Stimulated activated CD4-positive, alpha-beta T cell treated with anti-CD3 and anti-CD28 coated beads, Interleukin-15, amount 100 ng/mL, for 24 hours (primary cell): ENCODE measurements at regions not wholly inside any gene's neighbourhood (a gene's known extent, or its start where the extent isn't known, plus 50 kb on each side); places are given as distances from the start of the nearest gene placed in this dataset.
"Not testable (repeated sequence)": the region's sequence is repeated elsewhere in the genome, so short reads cannot be mapped to it uniquely, and the experiment has no call there.

Experiments used
- DNase-seq: peaks from one replicate; pipeline ENCODE4 v3.0.0-alpha.2; 2020

GRCh38 chr17:77322514-77323412 is 182.0 kb downstream of the SEC14L1 start:
- no peak for DNase-seq

- peak; percentile 27 for DNase-seq
Measured at GRCh38 chr17:77323413-77324171, 182.8 kb downstream of the SEC14L1 start.

GRCh38 chr17:77324227-77324626 is 183.5 kb downstream of the SEC14L1 start:
- DNase-seq: no peak

- no peak for DNase-seq
Measured at GRCh38 chr17:77325577-77326075, 184.9 kb downstream of the SEC14L1 start.

- DNase-seq: peak; percentile 40
Measured at GRCh38 chr17:77326076-77326591, 185.4 kb downstream of the SEC14L1 start.

GRCh38 chr17:77326636-77327035 is 185.9 kb downstream of the SEC14L1 start:
- DNase-seq: no peak

- DNase-seq: no peak
Measured at GRCh38 chr17:77327181-77327565, 186.4 kb downstream of the SEC14L1 start.

GRCh38 chr17:77327566-77328464 is 187.0 kb downstream of the SEC14L1 start:
- DNase-seq: no peak

GRCh38 chr17:77328823-77329740 is 188.3 kb downstream of the SEC14L1 start:
- DNase-seq: no peak

- DNase-seq: no peak
Measured at GRCh38 chr17:77329741-77330531, 189.2 kb downstream of the SEC14L1 start.

- DNase-seq: no peak
Measured at GRCh38 chr17:77330602-77331081, 189.9 kb downstream of the SEC14L1 start.

- peak; percentile 97 for DNase-seq
Measured at GRCh38 chr17:77331301-77331864, 190.6 kb downstream of the SEC14L1 start.

- DNase-seq: peak; percentile 35
Measured at GRCh38 chr17:77332034-77332971, 191.5 kb downstream of the SEC14L1 start.

- DNase-seq: peak; percentile 60
Measured at GRCh38 chr17:77332981-77333685, 192.4 kb downstream of the SEC14L1 start.

GRCh38 chr17:77337150-77337549 is 196.4 kb downstream of the SEC14L1 start:
- no peak for DNase-seq

GRCh38 chr17:77341069-77341541 is 200.3 kb downstream of the SEC14L1 start:
- no peak for DNase-seq

GRCh38 chr17:77342656-77342990 is 201.9 kb downstream of the SEC14L1 start:
- DNase-seq: not testable (repeated sequence)
